Fibroblast of villous mesenchyme (primary cell): ENCODE measurements at regions not wholly inside any gene's neighbourhood (a gene's known extent, or its start where the extent isn't known, plus 50 kb on each side); places are given as distances from the start of the nearest gene placed in this dataset.

ENCODE experiments used
- DNase-seq: peaks from one replicate; pipeline ENCODE4 v3.0.0-alpha.2; 2010; ENCODE audit warnings: low read depth
- H3K4me3 ChIP-seq: 2 replicates; pipeline ENCODE4 v1.5.1; 2011; ENCODE audit warnings: low read depth, mild to moderate bottlenecking, low read length
- CTCF ChIP-seq: IDR thresholded peaks from 2 replicates; pipeline ENCODE4 v1.5.1; 2012; ENCODE audit warnings: low read depth, mild to moderate bottlenecking, low read length; ENCODE audit not compliant: insufficient read depth

- no peak for TF ChIP-seq CTCF
- DNase-seq = peak; percentile 6
- no peak overlapping the region for H3K4me3 ChIP-seq
These were observed 160.6 kb upstream of the GATB start for GRCh38 chr4:151921386-151921785.

GRCh38 chr4:151917145-151917734, 156.4 kb upstream of the GATB start:
- no peak overlapping the region for H3K4me3 ChIP-seq
- TF ChIP-seq CTCF = no peak
- DNase-seq = peak; percentile 26

- TF ChIP-seq CTCF = no peak
- no peak for DNase-seq
- no peak overlapping the region for H3K4me3 ChIP-seq
These were observed 151.8 kb upstream of the GATB start for GRCh38 chr4:151912632-151913031.

- no peak overlapping the region for H3K4me3 ChIP-seq
- no peak for TF ChIP-seq CTCF
- DNase-seq = no peak
These were observed 151.2 kb upstream of the GATB start for GRCh38 chr4:151911970-151912369.

GRCh38 chr4:151908734-151909497, 148.1 kb upstream of the GATB start:
- no peak for TF ChIP-seq CTCF
- DNase-seq = no peak

GRCh38 chr4:151908201-151908600, 147.4 kb upstream of the GATB start:
- TF ChIP-seq CTCF = no peak
- no peak for DNase-seq

More at GRCh38 chr4:151908734-151909497, 148.1 kb upstream of the GATB start:
- no peak overlapping the region for H3K4me3 ChIP-seq

More at GRCh38 chr4:151908201-151908600, 147.4 kb upstream of the GATB start:
- no peak overlapping the region for H3K4me3 ChIP-seq
